SU-DHL-6 (cell line): ENCODE measurements at regions not wholly inside any gene's neighbourhood (a gene's known extent, or its start where the extent isn't known, plus 50 kb on each side); places are given as distances from the start of the nearest gene placed in this dataset.

Source experiments
- H2AFZ ChIP-seq: fragments of 200-600 bp; sonication (generic); 2 replicates; pipeline ENCODE4 v1.6.1; 2014; ENCODE audit warnings: low read depth, mild to moderate bottlenecking, moderate library complexity, mixed read lengths, antibody characterized with exemption, low read length; ENCODE audit not compliant: severe bottlenecking
- H3F3A ChIP-seq: fragments of 200-600 bp; shearing (Covaris generic); 2 replicates; pipeline ENCODE4 v1.6.0; 2016; ENCODE audit warnings: antibody characterized with exemption, mild to moderate bottlenecking; ENCODE audit not compliant: insufficient read depth
- H3K27ac ChIP-seq: fragments of 200-600 bp; sonication (generic); 2 replicates; pipeline ENCODE4 v1.5.1; 2016; ENCODE audit warnings: low read depth, mild to moderate bottlenecking, low read length, moderate library complexity, mixed read lengths
- H3K27me3 ChIP-seq: fragments of 200-600 bp; sonication (generic), shearing (Covaris generic); 2 replicates; pipeline ENCODE4 v1.6.0; 2014; ENCODE audit warnings: mild to moderate bottlenecking, low read length
- H3K36me3 ChIP-seq: fragments of 200-600 bp; sonication (generic); 2 replicates; pipeline ENCODE4 v1.6.1; 2014; ENCODE audit warnings: mild to moderate bottlenecking, low read length, mixed read lengths
- H3K4me2 ChIP-seq: fragments of 300-600, 200-600 bp; shearing (Covaris generic), sonication (generic); 2 replicates; pipeline ENCODE4 v1.6.0; 2014; ENCODE audit warnings: low read length, low read depth, mild to moderate bottlenecking; ENCODE audit not compliant: poor library complexity, severe bottlenecking
- H3K4me3 ChIP-seq: fragments of 200-600 bp; sonication (generic); 2 replicates; pipeline ENCODE4 v1.5.1; 2014; ENCODE audit warnings: antibody characterized with exemption, low read length, mild to moderate bottlenecking, mixed read lengths; ENCODE audit not compliant: insufficient read depth, poor library complexity, severe bottlenecking
- H3K79me2 ChIP-seq: fragments of 200-600 bp; sonication (generic); 2 replicates; pipeline ENCODE4 v1.6.1; 2014; ENCODE audit warnings: mild to moderate bottlenecking, low read length, moderate library complexity; ENCODE audit not compliant: insufficient read depth
- H3K9ac ChIP-seq: fragments of 200-600 bp; sonication (generic); 2 replicates; pipeline ENCODE4 v1.7.0; 2014; ENCODE audit warnings: mild to moderate bottlenecking, low read length
- H3K9me2 ChIP-seq: fragments of 200-600 bp; sonication (generic); replicated peaks from 2 replicates; pipeline ENCODE4 v1.6.1; 2014; ENCODE audit warnings: low read length; ENCODE audit not compliant: insufficient read depth
- H3K9me3 ChIP-seq: fragments of 200-600 bp; sonication (generic); 2 replicates; pipeline ENCODE4 v1.6.1; 2014; ENCODE audit warnings: low read length, mixed read lengths; ENCODE audit not compliant: insufficient read depth
- H4K20me1 ChIP-seq: fragments of 200-600 bp; sonication (generic); 2 replicates; pipeline ENCODE4 v1.6.1; 2014; ENCODE audit warnings: low read depth, mild to moderate bottlenecking, antibody characterized with exemption, low read length, moderate library complexity, mixed read lengths
- EZH2phosphoT487 ChIP-seq: fragments of 200-600 bp; sonication (generic), shearing (Covaris generic); conservative IDR thresholded peaks from 2 replicates; pipeline ENCODE4 v1.6.1; 2018; ENCODE audit warnings: mild to moderate bottlenecking, antibody characterized with exemption, low read length, moderate library complexity, mixed read lengths
- TF ChIP-seq, protein P1 (sequence below): fragments of 200-600 bp; sonication (generic); IDR thresholded peaks from one replicate; pipeline ENCODE4 v1.5.1; 2017; ENCODE audit warnings: antibody characterized with exemption, mild to moderate bottlenecking, low read length, moderate library complexity; ENCODE audit not compliant: insufficient read depth, poor library complexity, severe bottlenecking

DNA sequence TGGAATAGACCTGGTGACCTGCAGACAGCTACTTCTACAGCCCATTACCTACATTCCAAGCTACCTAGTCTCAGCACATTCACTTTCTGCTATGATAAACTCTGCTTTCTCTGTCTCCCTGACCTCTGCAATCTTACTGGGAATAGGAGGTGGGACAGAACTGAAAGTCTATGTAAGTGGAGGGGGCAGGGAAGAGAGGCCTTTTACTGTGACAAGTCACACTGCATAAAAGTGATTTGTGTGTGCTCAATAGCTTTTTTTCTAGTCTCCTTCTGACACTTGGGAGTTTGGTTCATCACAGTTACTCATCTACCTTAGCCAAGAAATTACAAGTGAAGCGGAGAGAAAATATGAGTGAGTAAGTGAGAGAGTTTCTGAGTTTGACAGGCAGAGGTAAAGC lies 322.4 kb downstream of the OLFM4 start:
- H4K20me1 ChIP-seq = no peaks in the 10 kb centered on the region
- no peaks in the 10 kb centered on the region for H3K9me3 ChIP-seq
- no peak for TF ChIP-seq EZH2phosphoT487
- TF ChIP-seq, protein P1, sequence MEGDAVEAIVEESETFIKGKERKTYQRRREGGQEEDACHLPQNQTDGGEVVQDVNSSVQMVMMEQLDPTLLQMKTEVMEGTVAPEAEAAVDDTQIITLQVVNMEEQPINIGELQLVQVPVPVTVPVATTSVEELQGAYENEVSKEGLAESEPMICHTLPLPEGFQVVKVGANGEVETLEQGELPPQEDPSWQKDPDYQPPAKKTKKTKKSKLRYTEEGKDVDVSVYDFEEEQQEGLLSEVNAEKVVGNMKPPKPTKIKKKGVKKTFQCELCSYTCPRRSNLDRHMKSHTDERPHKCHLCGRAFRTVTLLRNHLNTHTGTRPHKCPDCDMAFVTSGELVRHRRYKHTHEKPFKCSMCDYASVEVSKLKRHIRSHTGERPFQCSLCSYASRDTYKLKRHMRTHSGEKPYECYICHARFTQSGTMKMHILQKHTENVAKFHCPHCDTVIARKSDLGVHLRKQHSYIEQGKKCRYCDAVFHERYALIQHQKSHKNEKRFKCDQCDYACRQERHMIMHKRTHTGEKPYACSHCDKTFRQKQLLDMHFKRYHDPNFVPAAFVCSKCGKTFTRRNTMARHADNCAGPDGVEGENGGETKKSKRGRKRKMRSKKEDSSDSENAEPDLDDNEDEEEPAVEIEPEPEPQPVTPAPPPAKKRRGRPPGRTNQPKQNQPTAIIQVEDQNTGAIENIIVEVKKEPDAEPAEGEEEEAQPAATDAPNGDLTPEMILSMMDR = no peak
- no peaks in the 10 kb centered on the region for H3K27me3 ChIP-seq
- H2AFZ ChIP-seq = no peak overlapping the region
- no peak overlapping the region for H3K9ac ChIP-seq
- H3K27ac ChIP-seq = no peak overlapping the region
- no peaks in the 10 kb centered on the region for H3K36me3 ChIP-seq
- no peak overlapping the region for H3K4me2 ChIP-seq
- no peaks in the 10 kb centered on the region for H3K9me2 ChIP-seq
- no peak overlapping the region for H3K4me3 ChIP-seq
- no peaks in the 10 kb centered on the region for H3K79me2 ChIP-seq
- no peaks in the 10 kb centered on the region for H3F3A ChIP-seq

DNA sequence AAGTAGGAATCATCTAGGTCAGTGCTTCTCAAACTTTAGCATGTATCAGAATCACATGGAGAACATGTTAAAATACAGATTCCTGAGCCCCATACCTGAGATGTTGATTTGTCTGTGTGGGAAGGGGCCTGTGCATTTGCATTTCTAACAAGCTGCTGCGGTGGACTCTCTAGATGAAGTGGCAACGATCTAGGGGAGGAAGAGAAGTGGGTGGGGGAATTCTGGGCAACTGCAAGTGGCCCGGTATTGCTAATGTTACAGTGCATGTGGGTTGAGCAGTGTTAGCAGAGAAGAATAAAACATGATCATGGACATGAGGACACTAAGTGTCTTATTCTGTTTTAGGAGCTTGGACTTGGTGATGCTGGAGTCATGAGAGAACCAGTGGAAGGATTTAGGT lies 329.0 kb downstream of the OLFM4 start:
- H3K9me3 ChIP-seq = no peaks in the 10 kb centered on the region
- no peak overlapping the region for H3K4me3 ChIP-seq
- TF ChIP-seq, protein P1 = no peak
- TF ChIP-seq EZH2phosphoT487 = no peak
- no peak overlapping the region for H2AFZ ChIP-seq
- H3K27ac ChIP-seq = no peak overlapping the region
- H3K9ac ChIP-seq = no peak overlapping the region
- H3K79me2 ChIP-seq = no peaks in the 10 kb centered on the region
- no peaks in the 10 kb centered on the region for H3F3A ChIP-seq
- H3K4me2 ChIP-seq = no peak overlapping the region
- no peaks in the 10 kb centered on the region for H4K20me1 ChIP-seq
- no peaks in the 10 kb centered on the region for H3K9me2 ChIP-seq
- no peaks in the 10 kb centered on the region for H3K27me3 ChIP-seq
- H3K36me3 ChIP-seq = no peaks in the 10 kb centered on the region

DNA sequence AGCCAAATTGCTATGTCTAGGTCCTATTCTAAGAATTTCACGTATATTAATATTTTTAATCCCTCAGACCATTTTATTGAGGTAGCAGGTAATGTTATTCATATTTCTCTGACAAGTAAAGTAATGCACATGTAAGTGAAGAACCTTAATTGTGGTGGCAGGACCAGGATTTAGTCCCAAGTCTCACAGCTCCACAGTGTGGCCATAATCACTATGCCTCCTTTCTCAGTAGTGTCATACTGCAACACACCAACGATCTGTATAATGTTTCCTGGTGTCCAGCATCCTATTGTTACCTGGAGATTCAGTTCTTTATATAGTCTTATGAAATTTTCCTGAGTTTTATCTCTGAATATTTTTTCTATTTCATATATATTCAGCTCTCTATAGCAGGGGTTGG lies 340.3 kb downstream of the OLFM4 start:
- Histone ChIP-seq H3K4me2 (no peak overlapping the region), H3K79me2 (no peaks in the 10 kb centered on the region), H3K9me2 (no peaks in the 10 kb centered on the region), H4K20me1 (no peaks in the 10 kb centered on the region), H3K4me3 (no peak overlapping the region), H2AFZ (no peak overlapping the region), H3K36me3 (no peaks in the 10 kb centered on the region), H3K27ac (no peak overlapping the region), H3F3A (no peaks in the 10 kb centered on the region), H3K9me3 (no peaks in the 10 kb centered on the region), H3K9ac (no peak overlapping the region), H3K27me3 (no peaks in the 10 kb centered on the region)
- TF ChIP-seq, protein P1 = no peak
- TF ChIP-seq EZH2phosphoT487 = no peak
